Prostate gland (tissue), 2 donors: ENCODE measurements at regions not wholly inside any gene's neighbourhood (a gene's known extent, or its start where the extent isn't known, plus 50 kb on each side); places are given as distances from the start of the nearest gene placed in this dataset.
A peak's percentile ranks its signal among the peaks of the same experiment; 100 is the strongest.

ENCODE experiments used
- DNase-seq: peaks from one replicate; pipeline ENCODE4 v3.0.0-alpha.2; 2019; ENCODE audit warnings: low spot score
- H3K27ac ChIP-seq, 2 donors: fragments of 200-600 bp; sonication (generic); 2 replicates each; pipeline ENCODE4 v1.5.1; 2017 to 2019
- H3K27me3 ChIP-seq: fragments of 200-600 bp; sonication (generic); replicated peaks from 2 replicates; pipeline ENCODE4 v1.5.1; 2019; ENCODE audit not compliant: insufficient read depth
- H3K36me3 ChIP-seq, 2 donors: fragments of 200-600 bp; sonication (generic); 1 replicate in 1 of 2; 2 replicates in 1 of 2; pipeline versions ENCODE4 v1.5.1 to v1.8.1; 2017 to 2019
- H3K4me1 ChIP-seq: fragments of 200-600 bp; sonication (generic); replicated peaks from 2 replicates; pipeline ENCODE4 v1.5.1; 2019
- H3K4me3 ChIP-seq, 2 donors: fragments of 200-600 bp; sonication (generic); 2 replicates each; pipeline ENCODE4 v1.5.1; 2017 to 2019
- H3K9me3 ChIP-seq: fragments of 200-600 bp; sonication (generic); 2 replicates; pipeline ENCODE4 v1.5.1; 2017
- POLR2A ChIP-seq: fragments of 450-650 bp; IDR thresholded peaks from one replicate; pipeline ENCODE4 v1.6.1; 2016; ENCODE audit warnings: antibody characterized with exemption, mild to moderate bottlenecking
- POLR2AphosphoS5 ChIP-seq: sonication (generic); formaldehyde crosslinking; IDR thresholded peaks from one replicate; pipeline ENCODE4 v1.6.1; 2017; ENCODE audit warnings: antibody characterized with exemption
- WGBS: methylation state at CpG from one replicate; pipeline ENCODE4 v1.1.5; 2018; 5-methylcytosine and 5-hydroxymethylcytosine counted together
- intact Hi-C: fragments of 100-400 bp; cut with DNase I; formaldehyde crosslinking; loops from one replicate; pipeline ENCODE4 v1.14.2; 2022
- TF ChIP-seq, protein P1 (sequence below), 4 experiments: fragments of 200-600 bp in 2 of 4; fragments of 450-650 bp in 2 of 4; sonication (generic) in 2 of 4; IDR thresholded peaks; 1 replicate in 3 of 4; 2 replicates in 1 of 4; pipeline ENCODE4 v1.5.1; 2016 to 2019; ENCODE audit warnings: antibody characterized with exemption in 4 of 4, mild to moderate bottlenecking in 2 of 4, moderate library complexity in 2 of 4

DNA sequence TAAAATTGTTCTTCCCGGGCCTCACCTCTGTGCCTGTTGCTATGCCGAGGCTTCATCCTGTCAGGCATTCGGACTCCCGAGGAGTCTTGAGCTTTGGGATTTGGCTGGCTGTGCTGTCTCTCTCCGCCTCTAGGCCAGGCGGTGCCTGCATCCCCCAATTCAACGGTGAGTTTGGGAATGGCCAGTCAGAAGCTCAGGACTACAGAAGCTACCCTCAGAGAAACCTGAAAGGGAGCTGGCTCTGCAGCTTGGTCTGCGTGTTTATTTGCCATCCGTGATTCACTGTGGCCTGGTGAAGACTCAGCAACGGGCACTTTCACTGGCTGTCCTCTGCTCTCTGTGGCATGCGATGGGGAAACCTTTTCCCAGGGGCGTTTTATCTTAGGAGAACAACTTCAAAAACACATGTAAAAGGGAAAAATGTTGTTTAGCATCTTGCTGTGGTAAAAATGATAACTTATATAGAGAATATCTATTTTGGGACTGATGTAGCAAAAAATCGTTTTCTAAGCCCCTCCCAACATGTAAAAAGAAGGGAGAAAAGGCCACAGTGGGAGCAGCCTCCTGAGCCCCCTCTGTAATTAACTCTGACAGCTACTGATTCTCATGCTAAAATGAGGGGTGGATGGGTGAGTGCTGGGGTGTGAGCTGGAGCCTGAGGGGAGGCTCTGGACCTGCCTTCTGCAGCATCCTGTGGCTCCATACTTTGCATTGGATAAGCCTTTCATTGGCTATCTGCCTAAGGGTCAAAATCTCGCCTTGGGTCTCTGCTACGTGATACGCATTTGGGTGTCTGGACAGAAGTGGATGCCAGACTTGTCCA is 103.4 kb upstream of the KLHL25 start:
- H3K27ac ChIP-seq, result no peak overlapping the region
- H3K4me3 ChIP-seq, result no peak overlapping the region
- TF ChIP-seq, protein P1, sequence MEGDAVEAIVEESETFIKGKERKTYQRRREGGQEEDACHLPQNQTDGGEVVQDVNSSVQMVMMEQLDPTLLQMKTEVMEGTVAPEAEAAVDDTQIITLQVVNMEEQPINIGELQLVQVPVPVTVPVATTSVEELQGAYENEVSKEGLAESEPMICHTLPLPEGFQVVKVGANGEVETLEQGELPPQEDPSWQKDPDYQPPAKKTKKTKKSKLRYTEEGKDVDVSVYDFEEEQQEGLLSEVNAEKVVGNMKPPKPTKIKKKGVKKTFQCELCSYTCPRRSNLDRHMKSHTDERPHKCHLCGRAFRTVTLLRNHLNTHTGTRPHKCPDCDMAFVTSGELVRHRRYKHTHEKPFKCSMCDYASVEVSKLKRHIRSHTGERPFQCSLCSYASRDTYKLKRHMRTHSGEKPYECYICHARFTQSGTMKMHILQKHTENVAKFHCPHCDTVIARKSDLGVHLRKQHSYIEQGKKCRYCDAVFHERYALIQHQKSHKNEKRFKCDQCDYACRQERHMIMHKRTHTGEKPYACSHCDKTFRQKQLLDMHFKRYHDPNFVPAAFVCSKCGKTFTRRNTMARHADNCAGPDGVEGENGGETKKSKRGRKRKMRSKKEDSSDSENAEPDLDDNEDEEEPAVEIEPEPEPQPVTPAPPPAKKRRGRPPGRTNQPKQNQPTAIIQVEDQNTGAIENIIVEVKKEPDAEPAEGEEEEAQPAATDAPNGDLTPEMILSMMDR (IDR thresholded peaks at IDR 0.05), result no peak
- TF ChIP-seq POLR2AphosphoS5 (no peak), POLR2A (no peak)
- H3K9me3 ChIP-seq, result no peaks in the 10 kb centered on the region
- H3K36me3 ChIP-seq, result no peaks in the 10 kb centered on the region
- H3K4me1 ChIP-seq, result peaks cover 7% of the 10 kb centered on the region
- 61% methylated on average over 16 of the region's 16 CpGs for WGBS
- no peaks in the 10 kb centered on the region for H3K27me3 ChIP-seq
- DNase-seq, result no peak
- intact Hi-C loops, result no loop called here

DNA sequence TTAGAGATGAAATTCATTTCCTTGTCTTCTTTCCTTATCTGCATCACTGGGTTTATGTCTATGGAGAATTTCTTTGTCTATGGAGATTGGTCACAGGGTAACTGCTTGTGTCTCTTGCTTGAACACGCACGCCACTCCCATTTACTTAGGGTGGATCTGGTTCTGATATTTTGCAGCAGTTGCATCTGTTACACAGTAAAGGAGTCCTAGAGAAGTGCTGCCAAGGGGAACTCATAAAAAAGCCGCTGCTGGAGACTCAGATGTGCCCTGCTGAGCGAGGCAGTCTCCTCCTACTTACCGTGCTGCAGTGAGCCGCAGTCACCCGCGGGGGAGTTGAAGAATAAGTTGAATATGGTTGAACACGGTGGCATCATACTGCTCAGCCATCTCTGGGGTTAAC is 105.2 kb upstream of the KLHL25 start:
- Histone ChIP-seq H3K4me3 (no peak overlapping the region), H3K27me3 (no peaks in the 10 kb centered on the region), H3K27ac (no peak overlapping the region), H3K9me3 (no peaks in the 10 kb centered on the region), H3K4me1 (peaks cover 7% of the 10 kb centered on the region), H3K36me3 (no peaks in the 10 kb centered on the region)
- intact Hi-C loops, result no loop called here
- DNase-seq, result peak; percentile 82
- WGBS, result 14% methylated on average over 9 of the region's 9 CpGs
- no peak for TF ChIP-seq POLR2A
- peak; percentile 77 for TF ChIP-seq POLR2AphosphoS5
- TF ChIP-seq, protein P1 (IDR thresholded peaks at IDR 0.05), result no peak

DNA sequence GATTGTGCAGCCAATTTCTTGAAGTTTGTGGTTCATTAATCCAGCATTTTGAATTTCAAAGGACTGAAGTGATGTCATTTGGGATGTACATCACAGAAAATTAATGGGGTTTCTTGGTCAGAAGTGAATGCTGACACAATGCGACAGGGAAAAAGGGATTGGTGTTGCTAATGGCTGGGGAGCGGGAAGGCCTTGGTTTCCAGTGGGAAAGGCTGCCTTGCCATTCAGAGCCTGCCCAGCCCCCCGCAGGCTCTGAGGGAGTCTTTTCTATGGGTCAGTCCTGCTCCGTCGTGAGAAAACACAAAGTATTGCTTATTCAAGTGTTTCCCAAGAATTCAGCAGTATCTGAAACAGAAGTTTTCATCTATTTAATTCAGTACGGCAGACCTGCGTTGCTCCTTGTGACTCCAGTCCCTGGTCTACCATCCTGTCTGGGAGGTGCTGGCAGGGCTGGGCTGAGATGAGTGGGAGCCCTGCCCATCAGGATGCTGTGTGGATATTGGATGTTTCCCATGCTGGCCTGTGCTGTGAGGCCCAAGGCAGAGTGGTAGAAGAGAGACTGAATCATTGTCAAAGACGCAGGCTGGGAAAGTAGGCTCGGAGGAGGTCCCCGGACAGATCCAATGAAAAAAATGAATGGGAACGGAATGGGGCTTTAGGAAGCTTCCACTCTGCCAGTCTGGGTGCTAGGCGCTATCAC is 111.2 kb upstream of the KLHL25 start:
- TF ChIP-seq POLR2A (no peak), POLR2AphosphoS5 (no peak)
- TF ChIP-seq, protein P1 (IDR thresholded peaks at IDR 0.05), result no peak
- H3K4me1 ChIP-seq, result peaks cover 6% of the 10 kb centered on the region
- no peak overlapping the region for H3K4me3 ChIP-seq
- no peak overlapping the region for H3K27ac ChIP-seq
- no peaks in the 10 kb centered on the region for H3K9me3 ChIP-seq
- no peak for DNase-seq
- WGBS, result 88% methylated on average over 12 of the region's 12 CpGs
- no peaks in the 10 kb centered on the region for H3K27me3 ChIP-seq
- intact Hi-C loops, result no loop called here
- H3K36me3 ChIP-seq, result no peaks in the 10 kb centered on the region

DNA sequence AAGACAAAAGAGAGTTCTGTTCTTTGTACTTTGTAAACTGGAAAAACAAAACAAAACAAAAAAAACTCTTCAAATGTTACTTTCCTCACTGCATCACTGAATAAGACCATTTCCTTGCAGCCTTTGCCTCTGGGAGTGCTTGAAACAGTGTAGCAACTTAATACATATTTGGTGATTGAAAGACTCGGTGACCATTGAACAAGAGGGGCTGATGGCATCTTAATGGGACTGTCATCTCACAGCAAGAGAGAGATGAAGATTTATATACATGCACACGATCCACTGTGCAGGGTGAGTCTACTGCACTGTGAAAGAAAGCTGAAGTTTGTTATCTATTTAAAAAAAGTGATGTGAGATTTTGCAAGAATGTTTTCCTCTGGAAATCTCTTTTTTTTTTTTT is 111.9 kb upstream of the KLHL25 start:
- TF ChIP-seq POLR2AphosphoS5, result no peak
- TF ChIP-seq POLR2A, result no peak
- TF ChIP-seq, protein P1 (IDR thresholded peaks at IDR 0.05), result no peak
- 58% methylated on average over 2 of the region's 2 CpGs for WGBS
- intact Hi-C loops, result no loop called here
- no peak overlapping the region for H3K27ac ChIP-seq
- peaks cover 10% of the 10 kb centered on the region for H3K4me1 ChIP-seq
- H3K9me3 ChIP-seq, result no peaks in the 10 kb centered on the region
- DNase-seq, result no peak
- no peaks in the 10 kb centered on the region for H3K27me3 ChIP-seq
- no peak overlapping the region for H3K4me3 ChIP-seq
- no peaks in the 10 kb centered on the region for H3K36me3 ChIP-seq
